Panc1 (cell line): ENCODE measurements at regions not wholly inside any gene's neighbourhood (a gene's known extent, or its start where the extent isn't known, plus 50 kb on each side); places are given as distances from the start of the nearest gene placed in this dataset.

Source experiments
- POLR2AphosphoS5 ChIP-seq: IDR thresholded peaks from 2 replicates; pipeline ENCODE4 v1.6.1; 2012; ENCODE audit warnings: mild to moderate bottlenecking, low read depth, low read length, moderate library complexity
- TF ChIP-seq, protein P1 (sequence below): fragments of 450-650 bp; IDR thresholded peaks from 2 replicates; pipeline ENCODE4 v1.5.1; 2017; ENCODE audit warnings: mild to moderate bottlenecking

- TF ChIP-seq, protein P1, sequence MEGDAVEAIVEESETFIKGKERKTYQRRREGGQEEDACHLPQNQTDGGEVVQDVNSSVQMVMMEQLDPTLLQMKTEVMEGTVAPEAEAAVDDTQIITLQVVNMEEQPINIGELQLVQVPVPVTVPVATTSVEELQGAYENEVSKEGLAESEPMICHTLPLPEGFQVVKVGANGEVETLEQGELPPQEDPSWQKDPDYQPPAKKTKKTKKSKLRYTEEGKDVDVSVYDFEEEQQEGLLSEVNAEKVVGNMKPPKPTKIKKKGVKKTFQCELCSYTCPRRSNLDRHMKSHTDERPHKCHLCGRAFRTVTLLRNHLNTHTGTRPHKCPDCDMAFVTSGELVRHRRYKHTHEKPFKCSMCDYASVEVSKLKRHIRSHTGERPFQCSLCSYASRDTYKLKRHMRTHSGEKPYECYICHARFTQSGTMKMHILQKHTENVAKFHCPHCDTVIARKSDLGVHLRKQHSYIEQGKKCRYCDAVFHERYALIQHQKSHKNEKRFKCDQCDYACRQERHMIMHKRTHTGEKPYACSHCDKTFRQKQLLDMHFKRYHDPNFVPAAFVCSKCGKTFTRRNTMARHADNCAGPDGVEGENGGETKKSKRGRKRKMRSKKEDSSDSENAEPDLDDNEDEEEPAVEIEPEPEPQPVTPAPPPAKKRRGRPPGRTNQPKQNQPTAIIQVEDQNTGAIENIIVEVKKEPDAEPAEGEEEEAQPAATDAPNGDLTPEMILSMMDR = no peak
- no peak for TF ChIP-seq POLR2AphosphoS5
Measured at GRCh38 chr13:37390735-37391134, 207.8 kb downstream of the POSTN start.
